NCI-H2227 treated with DMSO at 0.1 percent for 48 hours (cell line): ENCODE measurements at regions not wholly inside any gene's neighbourhood (a gene's known extent, or its start where the extent isn't known, plus 50 kb on each side); places are given as distances from the start of the nearest gene placed in this dataset.
A peak's percentile ranks its signal among the peaks of the same experiment; 100 is the strongest.
"Not testable (repeated sequence)": the region's sequence is repeated elsewhere in the genome, so short reads cannot be mapped to it uniquely, and the experiment has no call there.

Experiments used
- DNase-seq: peaks from one replicate; lab custom pipeline; 2025; lab: John Stamatoyannopoulos, UW

GRCh38 chr2:210861038-210861665, 304.8 kb downstream of the CPS1 start:
- no peak for DNase-seq

GRCh38 chr2:210862283-210863065, 306.1 kb downstream of the CPS1 start:
- DNase-seq = peak; percentile 15

- DNase-seq = no peak
Observed at GRCh38 chr2:210863283-210863682, 306.9 kb downstream of the CPS1 start.

- DNase-seq = not testable (repeated sequence)
Observed at GRCh38 chr2:210871566-210871965, 315.2 kb downstream of the CPS1 start.

GRCh38 chr2:210873631-210874030, 317.2 kb downstream of the CPS1 start:
- no peak for DNase-seq

- no peak for DNase-seq
Observed at GRCh38 chr2:210884227-210884626, 327.8 kb downstream of the CPS1 start.

- DNase-seq = no peak
Observed at GRCh38 chr2:210888035-210888434, 331.6 kb downstream of the CPS1 start.

GRCh38 chr2:210895132-210895531, 338.7 kb downstream of the CPS1 start:
- no peak for DNase-seq

- DNase-seq = no peak
Observed at GRCh38 chr2:210899131-210899530, 342.7 kb downstream of the CPS1 start.

- DNase-seq = no peak
Observed at GRCh38 chr2:210901326-210901725, 344.9 kb downstream of the CPS1 start.

- no peak for DNase-seq
Observed at GRCh38 chr2:210912779-210913178, 356.4 kb downstream of the CPS1 start.

GRCh38 chr2:210913461-210913860, 357.1 kb downstream of the CPS1 start:
- DNase-seq = no peak

- DNase-seq = no peak
Observed at GRCh38 chr2:210915912-210916311, 359.5 kb downstream of the CPS1 start.

GRCh38 chr2:210917465-210917864, 361.1 kb downstream of the CPS1 start:
- no peak for DNase-seq

GRCh38 chr2:210919128-210919527, 362.7 kb downstream of the CPS1 start:
- DNase-seq = peak; percentile 16

- DNase-seq = no peak
Observed at GRCh38 chr2:210922419-210922818, 366.0 kb downstream of the CPS1 start.

GRCh38 chr2:210928714-210929113, 372.3 kb downstream of the CPS1 start:
- DNase-seq = no peak

- no peak for DNase-seq
Observed at GRCh38 chr2:210938228-210938627, 381.8 kb downstream of the CPS1 start.

- no peak for DNase-seq
Observed at GRCh38 chr2:210946395-210946794, 390.0 kb downstream of the CPS1 start.

GRCh38 chr2:210950434-210951060, 394.1 kb downstream of the CPS1 start:
- DNase-seq = not testable (repeated sequence)

- DNase-seq = no peak
Observed at GRCh38 chr2:210954386-210954907, 398.0 kb downstream of the CPS1 start.

- DNase-seq = no peak
Observed at GRCh38 chr2:210955591-210955990, 399.2 kb downstream of the CPS1 start.

- no peak for DNase-seq
Observed at GRCh38 chr2:210956101-210956500, 399.7 kb downstream of the CPS1 start.
